ENCODE measurements at regions not wholly inside any gene's neighbourhood (a gene's known extent, or its start where the extent isn't known, plus 50 kb on each side); places are given as distances from the start of the nearest gene placed in this dataset.
A peak's percentile ranks its signal among the peaks of the same experiment; 100 is the strongest.

DNA sequence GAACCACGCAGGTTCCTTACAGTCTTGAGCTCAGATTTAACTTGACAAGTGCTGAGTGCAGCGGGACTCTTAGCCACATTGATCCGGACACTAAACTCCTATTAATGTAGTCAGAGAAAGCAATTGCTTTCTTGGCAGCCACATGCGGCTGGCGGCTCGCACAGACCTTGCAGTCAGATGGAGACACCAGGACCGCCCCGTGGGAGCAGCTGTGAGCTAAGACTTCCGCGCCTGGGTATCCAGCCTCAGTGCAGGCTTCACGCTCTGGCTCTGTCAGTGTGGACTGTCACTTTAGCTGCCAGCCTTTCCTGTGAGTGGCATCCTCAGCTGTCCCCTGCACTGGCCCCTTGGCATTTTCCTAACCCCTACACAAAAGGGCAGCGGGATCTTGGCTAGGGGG, 80.9 kb upstream of the NLRP1 start:
- ATAC-seq = no peak
- Histone ChIP-seq H3K4me3 (no peak overlapping the region), H3K9me2 (ENCODE audit: insufficient read depth) (no peaks in the 10 kb centered on the region), H3K4me1 (ENCODE audit: insufficient read depth) (no peaks in the 10 kb centered on the region), H3K27me3 (ENCODE audit: insufficient read depth) (no peaks in the 10 kb centered on the region), H3F3A (replicated peaks; ENCODE audit: low read depth) (no peaks in the 10 kb centered on the region), H3K4me2 (no peak overlapping the region), H3K79me2 (replicated peaks; ENCODE audit: insufficient read depth) (no peaks in the 10 kb centered on the region), H4K20me1 (replicated peaks; ENCODE audit: insufficient read depth) (no peaks in the 10 kb centered on the region), H2AFZ (peak overlapping the region; percentile 63), H3K36me3 (ENCODE audit: insufficient read depth) (no peaks in the 10 kb centered on the region), H3K27ac (ENCODE audit: low read depth) (no peak overlapping the region)
- no peaks in the 10 kb centered on the region for H3K4me1 Mint-ChIP-seq
- H3K4me3 Mint-ChIP-seq = no peak overlapping the region
- H3K36me3 Mint-ChIP-seq (ENCODE audit: low read depth) = no peaks in the 10 kb centered on the region
- TF ChIP-seq, protein P1, sequence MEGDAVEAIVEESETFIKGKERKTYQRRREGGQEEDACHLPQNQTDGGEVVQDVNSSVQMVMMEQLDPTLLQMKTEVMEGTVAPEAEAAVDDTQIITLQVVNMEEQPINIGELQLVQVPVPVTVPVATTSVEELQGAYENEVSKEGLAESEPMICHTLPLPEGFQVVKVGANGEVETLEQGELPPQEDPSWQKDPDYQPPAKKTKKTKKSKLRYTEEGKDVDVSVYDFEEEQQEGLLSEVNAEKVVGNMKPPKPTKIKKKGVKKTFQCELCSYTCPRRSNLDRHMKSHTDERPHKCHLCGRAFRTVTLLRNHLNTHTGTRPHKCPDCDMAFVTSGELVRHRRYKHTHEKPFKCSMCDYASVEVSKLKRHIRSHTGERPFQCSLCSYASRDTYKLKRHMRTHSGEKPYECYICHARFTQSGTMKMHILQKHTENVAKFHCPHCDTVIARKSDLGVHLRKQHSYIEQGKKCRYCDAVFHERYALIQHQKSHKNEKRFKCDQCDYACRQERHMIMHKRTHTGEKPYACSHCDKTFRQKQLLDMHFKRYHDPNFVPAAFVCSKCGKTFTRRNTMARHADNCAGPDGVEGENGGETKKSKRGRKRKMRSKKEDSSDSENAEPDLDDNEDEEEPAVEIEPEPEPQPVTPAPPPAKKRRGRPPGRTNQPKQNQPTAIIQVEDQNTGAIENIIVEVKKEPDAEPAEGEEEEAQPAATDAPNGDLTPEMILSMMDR (conservative IDR thresholded peaks at IDR 0.05; ENCODE audit: low read depth in 2 of 2) = no peak
- TF ChIP-seq ZNF331 (CRISPR knock-in tag; IDR thresholded peaks at IDR 0.05; ENCODE audit: low read depth) (no peak), POLR2AphosphoS5 (IDR thresholded peaks at IDR 0.05; ENCODE audit: low read depth) (no peak), JUNB (IDR thresholded peaks at IDR 0.05; ENCODE audit: unreplicated experiment) (no peak), ZNF114 (CRISPR knock-in tag; IDR thresholded peaks at IDR 0.05) (no peak)
- TF ChIP-seq, protein P2, sequence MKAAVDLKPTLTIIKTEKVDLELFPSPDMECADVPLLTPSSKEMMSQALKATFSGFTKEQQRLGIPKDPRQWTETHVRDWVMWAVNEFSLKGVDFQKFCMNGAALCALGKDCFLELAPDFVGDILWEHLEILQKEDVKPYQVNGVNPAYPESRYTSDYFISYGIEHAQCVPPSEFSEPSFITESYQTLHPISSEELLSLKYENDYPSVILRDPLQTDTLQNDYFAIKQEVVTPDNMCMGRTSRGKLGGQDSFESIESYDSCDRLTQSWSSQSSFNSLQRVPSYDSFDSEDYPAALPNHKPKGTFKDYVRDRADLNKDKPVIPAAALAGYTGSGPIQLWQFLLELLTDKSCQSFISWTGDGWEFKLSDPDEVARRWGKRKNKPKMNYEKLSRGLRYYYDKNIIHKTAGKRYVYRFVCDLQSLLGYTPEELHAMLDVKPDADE (IDR thresholded peaks at IDR 0.05) = no peak
- no peak for DNase-seq (ENCODE audit: low spot score)
- H3K9me3 Mint-ChIP-seq = no peaks in the 10 kb centered on the region
- H3K27ac Mint-ChIP-seq = no peak overlapping the region
- H3K27me3 Mint-ChIP-seq (ENCODE audit: insufficient read depth, low read depth, poor library complexity) = peaks cover 3% of the 10 kb centered on the region

DNA sequence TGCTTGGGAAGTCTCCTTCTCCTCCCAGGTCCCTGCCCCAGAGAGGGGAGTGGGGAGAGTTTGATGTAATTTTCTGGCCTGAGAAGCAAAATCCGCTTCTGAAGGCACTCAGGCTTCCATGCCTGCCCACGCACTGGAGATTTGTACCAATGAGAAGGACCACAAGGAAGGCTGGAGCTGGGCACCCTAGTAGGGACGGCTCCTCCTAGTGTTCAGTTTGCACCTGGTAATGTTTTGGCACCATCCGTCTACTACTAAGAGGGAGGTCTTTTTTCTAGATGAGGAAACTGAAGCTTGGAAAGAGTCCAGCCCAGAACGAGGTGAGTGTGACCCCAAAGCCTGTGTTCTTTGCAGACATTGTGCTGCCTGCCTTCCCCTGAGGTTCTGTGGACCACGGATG, 83.6 kb upstream of the NLRP1 start:
- H4K20me1 ChIP-seq (replicated peaks; ENCODE audit: insufficient read depth) = no peaks in the 10 kb centered on the region
- H3K27me3 ChIP-seq (ENCODE audit: insufficient read depth) = no peaks in the 10 kb centered on the region
- DNase-seq (ENCODE audit: low spot score) (peak; percentile 50), ATAC-seq (peak; percentile 73)
- H3K4me2 ChIP-seq = no peak overlapping the region
- TF ChIP-seq, protein P3, sequence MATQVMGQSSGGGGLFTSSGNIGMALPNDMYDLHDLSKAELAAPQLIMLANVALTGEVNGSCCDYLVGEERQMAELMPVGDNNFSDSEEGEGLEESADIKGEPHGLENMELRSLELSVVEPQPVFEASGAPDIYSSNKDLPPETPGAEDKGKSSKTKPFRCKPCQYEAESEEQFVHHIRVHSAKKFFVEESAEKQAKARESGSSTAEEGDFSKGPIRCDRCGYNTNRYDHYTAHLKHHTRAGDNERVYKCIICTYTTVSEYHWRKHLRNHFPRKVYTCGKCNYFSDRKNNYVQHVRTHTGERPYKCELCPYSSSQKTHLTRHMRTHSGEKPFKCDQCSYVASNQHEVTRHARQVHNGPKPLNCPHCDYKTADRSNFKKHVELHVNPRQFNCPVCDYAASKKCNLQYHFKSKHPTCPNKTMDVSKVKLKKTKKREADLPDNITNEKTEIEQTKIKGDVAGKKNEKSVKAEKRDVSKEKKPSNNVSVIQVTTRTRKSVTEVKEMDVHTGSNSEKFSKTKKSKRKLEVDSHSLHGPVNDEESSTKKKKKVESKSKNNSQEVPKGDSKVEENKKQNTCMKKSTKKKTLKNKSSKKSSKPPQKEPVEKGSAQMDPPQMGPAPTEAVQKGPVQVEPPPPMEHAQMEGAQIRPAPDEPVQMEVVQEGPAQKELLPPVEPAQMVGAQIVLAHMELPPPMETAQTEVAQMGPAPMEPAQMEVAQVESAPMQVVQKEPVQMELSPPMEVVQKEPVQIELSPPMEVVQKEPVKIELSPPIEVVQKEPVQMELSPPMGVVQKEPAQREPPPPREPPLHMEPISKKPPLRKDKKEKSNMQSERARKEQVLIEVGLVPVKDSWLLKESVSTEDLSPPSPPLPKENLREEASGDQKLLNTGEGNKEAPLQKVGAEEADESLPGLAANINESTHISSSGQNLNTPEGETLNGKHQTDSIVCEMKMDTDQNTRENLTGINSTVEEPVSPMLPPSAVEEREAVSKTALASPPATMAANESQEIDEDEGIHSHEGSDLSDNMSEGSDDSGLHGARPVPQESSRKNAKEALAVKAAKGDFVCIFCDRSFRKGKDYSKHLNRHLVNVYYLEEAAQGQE (IDR thresholded peaks at IDR 0.05; ENCODE audit: unreplicated experiment) = no peak
- TF ChIP-seq, protein P1 (conservative IDR thresholded peaks at IDR 0.05; ENCODE audit: low read depth in 2 of 2) = peak; percentile 59 to 64
- no peaks in the 10 kb centered on the region for H3K36me3 Mint-ChIP-seq (ENCODE audit: low read depth)
- no peak overlapping the region for H3K4me3 ChIP-seq
- H3K27ac ChIP-seq (ENCODE audit: low read depth) = no peak overlapping the region
- no peaks in the 10 kb centered on the region for H3K4me1 Mint-ChIP-seq
- H3K27ac Mint-ChIP-seq = no peak overlapping the region
- 0 out of 2 replicates have a peak overlapping the region, but pooled peaks have one; percentile 84 for H2AFZ ChIP-seq
- H3K9me2 ChIP-seq (ENCODE audit: insufficient read depth) = no peaks in the 10 kb centered on the region
- no peak overlapping the region for H3K4me3 Mint-ChIP-seq
- H3K4me1 ChIP-seq (ENCODE audit: insufficient read depth) = no peaks in the 10 kb centered on the region
- no peaks in the 10 kb centered on the region for H3K36me3 ChIP-seq (ENCODE audit: insufficient read depth)
- no peaks in the 10 kb centered on the region for H3F3A ChIP-seq (replicated peaks; ENCODE audit: low read depth)
- no peaks in the 10 kb centered on the region for H3K79me2 ChIP-seq (replicated peaks; ENCODE audit: insufficient read depth)
- H3K27me3 Mint-ChIP-seq (ENCODE audit: insufficient read depth, low read depth, poor library complexity) = peaks cover 4% of the 10 kb centered on the region
- no peaks in the 10 kb centered on the region for H3K9me3 Mint-ChIP-seq
